H9 (cell line): ENCODE measurements at regions not wholly inside any gene's neighbourhood (a gene's known extent, or its start where the extent isn't known, plus 50 kb on each side); places are given as distances from the start of the nearest gene placed in this dataset.

ENCODE experiments used
- DNase-seq: peaks from one replicate; pipeline ENCODE4 v3.0.0-alpha.2; 2017
- H2AFZ ChIP-seq: one replicate; pipeline ENCODE4 v1.6.1; 2013; ENCODE audit warnings: mild to moderate bottlenecking, low read length, control low read depth, moderate library complexity
- H2AK5ac ChIP-seq: 2 replicates; pipeline ENCODE4 v1.6.1; 2013; ENCODE audit warnings: low read length, control low read depth, mixed read lengths; ENCODE audit not compliant: insufficient read length
- H2BK120ac ChIP-seq: one replicate; pipeline ENCODE4 v1.6.1; 2013; ENCODE audit warnings: low read depth, mild to moderate bottlenecking, low read length, control low read depth, inconsistent platforms; ENCODE audit not compliant: poor library complexity, severe bottlenecking
- H2BK12ac ChIP-seq: 2 replicates; pipeline ENCODE4 v1.6.1; 2013; ENCODE audit warnings: low read length, control low read depth, mixed read lengths, low read depth; ENCODE audit not compliant: insufficient read length
- H2BK15ac ChIP-seq: 2 replicates; pipeline ENCODE4 v1.6.1; 2013; ENCODE audit warnings: low read depth, low read length, control low read depth
- H2BK20ac ChIP-seq: one replicate; pipeline ENCODE4 v1.6.1; 2013; ENCODE audit warnings: low read depth, mild to moderate bottlenecking, low read length, control low read depth, inconsistent platforms; ENCODE audit not compliant: poor library complexity, severe bottlenecking
- H2BK5ac ChIP-seq: 2 replicates; pipeline ENCODE4 v1.6.1; 2013; ENCODE audit warnings: low read length, control low read depth, mixed read lengths; ENCODE audit not compliant: insufficient read length
- H3K14ac ChIP-seq: 2 replicates; pipeline ENCODE4 v1.6.1; 2013; ENCODE audit warnings: low read length, control low read depth; ENCODE audit not compliant: insufficient read depth
- H3K18ac ChIP-seq: 2 replicates; pipeline ENCODE4 v1.6.1; 2013; ENCODE audit warnings: low read depth, mild to moderate bottlenecking, mixed read lengths, low read length, control low read depth; ENCODE audit not compliant: insufficient read length
- H3K23ac ChIP-seq: 2 replicates; pipeline ENCODE4 v1.6.1; 2013; ENCODE audit warnings: low read length, control low read depth, mixed read lengths, low read depth; ENCODE audit not compliant: insufficient read length
- H3K23me2 ChIP-seq: 2 replicates; pipeline ENCODE4 v1.6.1; 2013; ENCODE audit warnings: low read depth, mild to moderate bottlenecking, mixed read lengths, low read length, control low read depth; ENCODE audit not compliant: insufficient read length, poor library complexity, severe bottlenecking
- H3K27ac ChIP-seq: 2 replicates; pipeline ENCODE4 v1.5.1; 2013; ENCODE audit warnings: low read length, control low read depth, mixed read lengths, low read depth; ENCODE audit not compliant: insufficient read length
- H3K27me3 ChIP-seq: 2 replicates; pipeline ENCODE4 v1.6.1; 2013; ENCODE audit warnings: low read length, control low read depth, inconsistent platforms; ENCODE audit not compliant: insufficient read depth
- H3K4ac ChIP-seq: 2 replicates; pipeline ENCODE4 v1.6.1; 2013; ENCODE audit warnings: low read depth, mild to moderate bottlenecking, control low read depth, inconsistent platforms, low read length, moderate library complexity
- H3K4me1 ChIP-seq: 2 replicates; pipeline ENCODE4 v1.6.1; 2013; ENCODE audit warnings: low read length, control low read depth, inconsistent platforms; ENCODE audit not compliant: insufficient read depth
- H3K4me2 ChIP-seq: 2 replicates; pipeline ENCODE4 v1.6.1; 2013; ENCODE audit warnings: low read length, control low read depth, mixed read lengths; ENCODE audit not compliant: insufficient read length, insufficient read depth
- H3K56ac ChIP-seq: 2 replicates; pipeline ENCODE4 v1.6.1; 2013; ENCODE audit warnings: low read depth, mild to moderate bottlenecking, mixed read lengths, low read length, control low read depth; ENCODE audit not compliant: insufficient read length
- H3K79me1 ChIP-seq: 2 replicates; pipeline ENCODE4 v1.6.1; 2013; ENCODE audit warnings: low read depth, mild to moderate bottlenecking, moderate library complexity, low read length, control low read depth, inconsistent platforms; ENCODE audit not compliant: insufficient read depth, poor library complexity, severe bottlenecking
- H3K79me2 ChIP-seq: 2 replicates; pipeline ENCODE4 v1.6.1; 2013; ENCODE audit warnings: low read length, control low read depth, inconsistent platforms; ENCODE audit not compliant: insufficient read depth
- H3K9ac ChIP-seq: 2 replicates; pipeline ENCODE4 v1.6.1; 2013; ENCODE audit warnings: low read length, control low read depth, mixed read lengths; ENCODE audit not compliant: insufficient read length; ENCODE audit errors: extremely low read depth
- H3K9me3 ChIP-seq: one replicate; pipeline ENCODE4 v1.6.1; 2013; ENCODE audit warnings: low read depth, low read length, inconsistent platforms; ENCODE audit not compliant: control insufficient read depth
- H3T11ph ChIP-seq: one replicate; pipeline ENCODE4 v1.6.1; 2013; ENCODE audit warnings: mild to moderate bottlenecking, low read length, control low read depth, inconsistent platforms
- H4K20me1 ChIP-seq: one replicate; pipeline ENCODE4 v1.6.1; 2013; ENCODE audit not compliant: control insufficient read depth, insufficient read length, insufficient read depth
- H4K5ac ChIP-seq: 2 replicates; pipeline ENCODE4 v1.6.1; 2013; ENCODE audit warnings: low read depth, mild to moderate bottlenecking, mixed read lengths, low read length, control low read depth; ENCODE audit not compliant: insufficient read length
- H4K8ac ChIP-seq: replicated peaks from 2 replicates; pipeline ENCODE4 v1.6.1; 2013; ENCODE audit warnings: low read length, control low read depth, mixed read lengths, low read depth; ENCODE audit not compliant: insufficient read length
- H4K91ac ChIP-seq: 2 replicates; pipeline ENCODE4 v1.6.1; 2013; ENCODE audit warnings: low read depth, mild to moderate bottlenecking, moderate library complexity, mixed read lengths, low read length, control low read depth; ENCODE audit not compliant: insufficient read length
- H3K27ac Mint-ChIP-seq, 3 experiments: 2 replicates in 2 of 3; 3 replicates in 1 of 3; pipeline ENCODE4 v1.8.0; 2020 to 2021; ENCODE audit warnings: mixed read lengths in 3 of 3, mild to moderate bottlenecking in 1 of 3, moderate library complexity in 1 of 3
- H3K27me3 Mint-ChIP-seq: 2 replicates; pipeline ENCODE4 v1.8.0; 2021; ENCODE audit warnings: low read depth, mild to moderate bottlenecking, moderate library complexity, mixed read lengths
- H3K36me3 Mint-ChIP-seq, 3 experiments: 2 replicates in 2 of 3; 3 replicates in 1 of 3; pipeline ENCODE4 v1.8.0; 2020 to 2021; ENCODE audit warnings: low read depth in 3 of 3, mixed read lengths in 3 of 3; ENCODE audit not compliant: insufficient read depth in 1 of 3
- H3K4me1 Mint-ChIP-seq, 2 experiments: 2 replicates each; pipeline ENCODE4 v1.8.0; 2020; ENCODE audit warnings: mixed read lengths in 2 of 2
- H3K4me3 Mint-ChIP-seq, 2 experiments: 2 replicates in 1 of 2; 3 replicates in 1 of 2; pipeline ENCODE4 v1.8.0; 2020 to 2021; ENCODE audit warnings: mild to moderate bottlenecking in 2 of 2, mixed read lengths in 2 of 2, moderate library complexity in 1 of 2
- H3K9me3 Mint-ChIP-seq, 2 experiments: 2 replicates in 1 of 2; 3 replicates in 1 of 2; pipeline ENCODE4 v1.8.0; 2020; ENCODE audit warnings: mild to moderate bottlenecking in 2 of 2, mixed read lengths in 2 of 2, moderate library complexity in 1 of 2
- WGBS: extraction: QIAGEN DNeasy Blood & Tissue Kit; methylation state at CpG from one replicate; pipeline ENCODE4 v1.1.7; 2013; ENCODE audit warnings: missing lambda C conversion rate, low lambda C conversion rate, mixed read lengths; ENCODE audit not compliant: insufficient read length; ENCODE audit errors: extremely low coverage; 5-methylcytosine and 5-hydroxymethylcytosine counted together
- TF ChIP-seq, protein P1 (sequence below): fragments of 200-600 bp; sonication (generic); conservative IDR thresholded peaks from 3 replicates; pipeline ENCODE4 v1.8.0; 2021; ENCODE audit warnings: antibody characterized with exemption, mild to moderate bottlenecking

DNA sequence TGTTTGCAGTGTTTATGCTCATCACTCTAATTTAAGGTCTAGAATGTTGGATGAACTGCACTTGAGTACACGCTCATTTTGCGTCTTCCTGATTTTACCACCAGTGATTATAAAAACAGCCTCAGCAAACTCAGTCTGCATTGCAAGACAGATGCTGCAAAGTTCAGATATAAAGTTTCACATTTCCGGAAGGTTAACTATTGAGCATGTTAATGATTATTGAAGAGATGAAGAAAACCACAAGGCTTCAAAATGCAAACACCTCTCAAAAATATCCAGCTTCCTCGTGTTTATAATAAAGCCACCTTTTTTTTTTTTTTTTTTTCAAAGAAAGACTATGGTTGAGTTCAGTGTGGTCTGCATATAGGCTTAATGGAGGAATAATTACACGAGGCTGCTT is 92.1 kb upstream of the BMP4 start:
- Histone ChIP-seq H2BK12ac (no peak overlapping the region), H4K91ac (no peak overlapping the region), H3K23me2 (no peaks in the 10 kb centered on the region), H3K4me2 (no peak overlapping the region), H4K8ac (no peak overlapping the region), H2BK120ac (no peak overlapping the region), H3K27me3 (no peaks in the 10 kb centered on the region), H4K20me1 (no peaks in the 10 kb centered on the region), H4K5ac (no peak overlapping the region), H2BK15ac (no peak overlapping the region), H3K9me3 (no peaks in the 10 kb centered on the region), H3K23ac (no peak overlapping the region), H3K79me2 (no peaks in the 10 kb centered on the region), H3K56ac (no peak overlapping the region), H2BK20ac (no peak overlapping the region), H2AFZ (no peak overlapping the region), H3K9ac (no peak overlapping the region), H3K79me1 (no peaks in the 10 kb centered on the region), H3K27ac (no peak overlapping the region), H3K14ac (no peak overlapping the region), H3T11ph (no peak overlapping the region), H2BK5ac (no peak overlapping the region), H3K4ac (no peak overlapping the region), H3K18ac (no peak overlapping the region), H3K4me1 (no peaks in the 10 kb centered on the region), H2AK5ac (no peak overlapping the region)
- Mint-ChIP-seq H3K27ac (no peak overlapping the region), H3K4me3 (no peak overlapping the region), H3K36me3 (no peaks in the 10 kb centered on the region), H3K27me3 (no peaks in the 10 kb centered on the region; the same call in 1 of the 2 replicates), H3K9me3 (no peaks in the 10 kb centered on the region), H3K4me1 (peaks cover 2 to 4% of the 10 kb centered on the region in 2 experiments; a peak in 3 of 4 replicates)
- DNase-seq: no peak
- TF ChIP-seq, protein P1, sequence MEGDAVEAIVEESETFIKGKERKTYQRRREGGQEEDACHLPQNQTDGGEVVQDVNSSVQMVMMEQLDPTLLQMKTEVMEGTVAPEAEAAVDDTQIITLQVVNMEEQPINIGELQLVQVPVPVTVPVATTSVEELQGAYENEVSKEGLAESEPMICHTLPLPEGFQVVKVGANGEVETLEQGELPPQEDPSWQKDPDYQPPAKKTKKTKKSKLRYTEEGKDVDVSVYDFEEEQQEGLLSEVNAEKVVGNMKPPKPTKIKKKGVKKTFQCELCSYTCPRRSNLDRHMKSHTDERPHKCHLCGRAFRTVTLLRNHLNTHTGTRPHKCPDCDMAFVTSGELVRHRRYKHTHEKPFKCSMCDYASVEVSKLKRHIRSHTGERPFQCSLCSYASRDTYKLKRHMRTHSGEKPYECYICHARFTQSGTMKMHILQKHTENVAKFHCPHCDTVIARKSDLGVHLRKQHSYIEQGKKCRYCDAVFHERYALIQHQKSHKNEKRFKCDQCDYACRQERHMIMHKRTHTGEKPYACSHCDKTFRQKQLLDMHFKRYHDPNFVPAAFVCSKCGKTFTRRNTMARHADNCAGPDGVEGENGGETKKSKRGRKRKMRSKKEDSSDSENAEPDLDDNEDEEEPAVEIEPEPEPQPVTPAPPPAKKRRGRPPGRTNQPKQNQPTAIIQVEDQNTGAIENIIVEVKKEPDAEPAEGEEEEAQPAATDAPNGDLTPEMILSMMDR: no peak
- WGBS: no CpG with 5 or more reads among the region's 5 CpGs
